Uterus (tissue), 3 donors: ENCODE measurements at regions not wholly inside any gene's neighbourhood (a gene's known extent, or its start where the extent isn't known, plus 50 kb on each side); places are given as distances from the start of the nearest gene placed in this dataset.
"Not testable (repeated sequence)": the region's sequence is repeated elsewhere in the genome, so short reads cannot be mapped to it uniquely, and the experiment has no call there.

Experiments
- DNase-seq, 2 donors: peaks; one replicate each; pipeline ENCODE4 v3.0.0-alpha.2; 2019 to 2020
- H3K27ac ChIP-seq, 2 donors: fragments of 200-600 bp; sonication (generic); 1 replicate in 1 of 2; 2 replicates in 1 of 2; pipeline ENCODE4 v1.5.1; 2016 to 2018
- H3K27me3 ChIP-seq, 2 donors: fragments of 200-600 bp; sonication (generic); one replicate each; pipeline ENCODE4 v1.5.1; 2018 to 2019; ENCODE audit warnings: control low read depth in 1 of 2
- H3K36me3 ChIP-seq, 2 donors: fragments of 200-600 bp; sonication (generic); one replicate each; pipeline ENCODE4 v1.5.1; 2019; ENCODE audit warnings: control low read depth in 1 of 2
- H3K4me1 ChIP-seq, 2 donors: fragments of 200-600 bp; sonication (generic); one replicate each; pipeline ENCODE4 v1.5.1; 2018 to 2019; ENCODE audit warnings: control low read depth in 1 of 2
- H3K4me3 ChIP-seq, 2 donors: fragments of 200-600 bp; sonication (generic); 1 replicate in 1 of 2; 2 replicates in 1 of 2; pipeline ENCODE4 v1.5.1; 2018 to 2019; ENCODE audit warnings: mild to moderate bottlenecking in 1 of 2
- H3K9me3 ChIP-seq, 2 donors: fragments of 200-600 bp; sonication (generic); one replicate each; pipeline ENCODE4 v1.5.1; 2019; ENCODE audit warnings: control low read depth in 1 of 2
- CTCF ChIP-seq, 4 experiments: fragments of 200-600 bp in 2 of 4; fragments of 450-650 bp in 2 of 4; sonication (generic) in 2 of 4; IDR thresholded peaks; one replicate each; pipeline ENCODE4 v1.5.1; 2016 to 2019; ENCODE audit warnings: antibody characterized with exemption in 4 of 4, mild to moderate bottlenecking in 2 of 4, moderate library complexity in 1 of 4
- POLR2A ChIP-seq, 2 donors: fragments of 450-650 bp; IDR thresholded peaks; one replicate each; pipeline ENCODE4 v1.6.1; 2016; ENCODE audit warnings: antibody characterized with exemption in 2 of 2, mild to moderate bottlenecking in 1 of 2, moderate library complexity in 1 of 2
- intact Hi-C: fragments of 100-400 bp; cut with DNase I; formaldehyde crosslinking; loops from one replicate; pipeline ENCODE4 v1.15.1; 2023; ENCODE audit warnings: low total_unique reads
- donor health status: DM: yes; HTN: yes; CAD: no.

- Histone ChIP-seq H3K4me1 (no peaks in the 10 kb centered on the region), H3K9me3 (no peaks in the 10 kb centered on the region), H3K27ac (no peak overlapping the region), H3K36me3 (no peaks in the 10 kb centered on the region), H3K4me3 (no peak overlapping the region), H3K27me3 (no peaks in the 10 kb centered on the region)
- intact Hi-C loops, result no loop called here
- DNase-seq, result no peak
- TF ChIP-seq POLR2A (IDR thresholded peaks at IDR 0.05), result no peak
- TF ChIP-seq CTCF (IDR thresholded peaks at IDR 0.05), result no peak
These were observed 660.4 kb upstream of the TMEM132C start for GRCh38 chr12:127606476-127607015.

GRCh38 chr12:127607146-127607725, 659.7 kb upstream of the TMEM132C start:
- TF ChIP-seq CTCF (IDR thresholded peaks at IDR 0.05), result no peak
- TF ChIP-seq POLR2A (IDR thresholded peaks at IDR 0.05), result no peak
- intact Hi-C loops, result no loop called here
- no peak overlapping the region for H3K4me3 ChIP-seq

GRCh38 chr12:127608359-127608758, 658.6 kb upstream of the TMEM132C start:
- DNase-seq, intact Hi-C loops, H3K4me1 ChIP-seq, H3K4me3 ChIP-seq, H3K27ac ChIP-seq, H3K36me3 ChIP-seq, H3K27me3 ChIP-seq, H3K9me3 ChIP-seq: not testable (repeated sequence)

More at GRCh38 chr12:127607146-127607725, 659.7 kb upstream of the TMEM132C start:
- Histone ChIP-seq H3K9me3 (no peaks in the 10 kb centered on the region), H3K4me1 (no peaks in the 10 kb centered on the region), H3K27ac (no peak overlapping the region), H3K36me3 (no peaks in the 10 kb centered on the region), H3K27me3 (no peaks in the 10 kb centered on the region)
- no peak for DNase-seq

GRCh38 chr12:127613056-127613455, 653.9 kb upstream of the TMEM132C start:
- Histone ChIP-seq H3K4me1 (no peaks in the 10 kb centered on the region), H3K36me3 (no peaks in the 10 kb centered on the region), H3K27me3 (no peaks in the 10 kb centered on the region), H3K4me3 (no peak overlapping the region), H3K9me3 (no peaks in the 10 kb centered on the region), H3K27ac (no peak overlapping the region)
- no peak for TF ChIP-seq POLR2A (IDR thresholded peaks at IDR 0.05)
- TF ChIP-seq CTCF (IDR thresholded peaks at IDR 0.05), result no peak
- intact Hi-C loops, result no loop called here
- no peak for DNase-seq

GRCh38 chr12:127619869-127620734, 646.9 kb upstream of the TMEM132C start:
- H3K4me3 ChIP-seq, result no peak overlapping the region
- no peaks in the 10 kb centered on the region for H3K9me3 ChIP-seq
- H3K27ac ChIP-seq, result no peak overlapping the region
- H3K4me1 ChIP-seq, result no peaks in the 10 kb centered on the region
- DNase-seq, result no peak
- TF ChIP-seq POLR2A (IDR thresholded peaks at IDR 0.05), result no peak
- TF ChIP-seq CTCF (IDR thresholded peaks at IDR 0.05), result no peak
- intact Hi-C loops, result no loop called here
- no peaks in the 10 kb centered on the region for H3K36me3 ChIP-seq
- H3K27me3 ChIP-seq, result no peaks in the 10 kb centered on the region
